ENCODE measurements at regions not wholly inside any gene's neighbourhood (a gene's known extent, or its start where the extent isn't known, plus 50 kb on each side); places are given as distances from the start of the nearest gene placed in this dataset. TPM values are rescaled to one million over a fixed set of nuclear protein-coding genes. Genes with fewer than 3 reads are reported as not detected.

DNA sequence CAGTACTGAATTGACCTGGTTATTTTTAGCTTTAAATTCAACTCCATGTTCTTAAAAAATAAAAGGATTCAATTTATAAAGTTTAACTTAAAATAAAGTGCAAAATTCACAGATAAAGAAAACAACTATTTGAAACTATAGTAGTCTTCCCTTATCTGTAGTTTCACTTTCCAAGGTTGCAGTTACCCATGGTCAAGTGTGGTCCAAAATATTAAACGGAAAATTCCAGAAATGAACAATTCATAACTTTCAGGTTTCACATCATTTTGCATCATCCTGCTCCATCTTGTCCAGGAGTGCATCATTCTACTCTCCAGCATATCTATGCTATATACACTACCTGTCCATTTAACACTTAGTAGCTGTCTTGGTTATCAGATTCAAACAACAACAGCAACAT lies 54.5 kb upstream of the ZNF804A start:
- BruUV-seq (replicated peaks), result no TSS peak
- FAIRE-seq, result no peak

More for the DNA sequence above, 54.5 kb upstream of the ZNF804A start:
- CTCF ChIA-PET, result no interaction called here
- POLR2A ChIA-PET, result no interaction called here
- Histone ChIP-seq H3K27ac (ENCODE audit: insufficient read depth, low read depth, low read length) (no peak overlapping the region), H3K4me2 (ENCODE audit: insufficient read depth, low read length) (no peak overlapping the region), H2AFZ (ENCODE audit: low read depth, low read length) (no peak overlapping the region), H3K4me1 (ENCODE audit: control insufficient read depth, extremely low read depth, insufficient read depth, low read length) (no peaks in the 10 kb centered on the region), H3K4me3 (replicated peaks in 1 of 3; ENCODE audit: insufficient read depth in 1 of 3, low read depth in 1 of 3, low read length in 3 of 3) (no peak overlapping the region), H3K79me2 (ENCODE audit: control insufficient read depth, insufficient read depth, low read length) (no peaks in the 10 kb centered on the region), H3K9me3 (replicated peaks; ENCODE audit: control insufficient read depth, insufficient read depth, low read length) (no peaks in the 10 kb centered on the region), H3K27me3 (ENCODE audit: control insufficient read depth in 2 of 2, insufficient read depth in 2 of 2, low read length in 2 of 2) (no peaks in the 10 kb centered on the region), H4K20me1 (replicated peaks; ENCODE audit: control insufficient read depth, extremely low read depth, insufficient read depth, low read length) (no peaks in the 10 kb centered on the region), H3K36me3 (ENCODE audit: control insufficient read depth in 2 of 2, extremely low read depth in 1 of 2, insufficient read depth in 2 of 2, low read length in 2 of 2) (no peaks in the 10 kb centered on the region), H3K9me1 (replicated peaks; ENCODE audit: control insufficient read depth, extremely low read depth, insufficient read depth, low read length) (no peaks in the 10 kb centered on the region), H3K9ac (replicated peaks; ENCODE audit: extremely low read depth, insufficient read depth, low read length) (no peak overlapping the region)
- intact Hi-C loops (cut with micrococcal nuclease), result no loop called here
- dilution Hi-C loops (cut with MboI; ENCODE audit: extremely low pct_ligation_motif_present, low sequenced_read_pairs), result no loop called here
- TF ChIP-seq EZH2 (IDR thresholded peaks at IDR 0.05; ENCODE audit: borderline replicate concordance, low read depth, low read length, severe bottlenecking) (no peak), FOS (IDR thresholded peaks at IDR 0.05; ENCODE audit: borderline replicate concordance, insufficient read depth, low read length) (no peak), GATA2 (IDR thresholded peaks at IDR 0.05; ENCODE audit: insufficient read depth, insufficient read length, low read depth, low read length) (no peak), JUN (IDR thresholded peaks at IDR 0.05; ENCODE audit: borderline replicate concordance, insufficient read depth, insufficient read length, low read depth) (no peak), POLR2A (IDR thresholded peaks at IDR 0.05; ENCODE audit: low read depth, low read length) (no peak), POLR2AphosphoS5 (IDR thresholded peaks at IDR 0.05; ENCODE audit: insufficient read depth, low read depth, low read length) (no peak), MYC (IDR thresholded peaks at IDR 0.05; ENCODE audit: low read depth, low read length) (no peak)
- TF ChIP-seq, protein P1, sequence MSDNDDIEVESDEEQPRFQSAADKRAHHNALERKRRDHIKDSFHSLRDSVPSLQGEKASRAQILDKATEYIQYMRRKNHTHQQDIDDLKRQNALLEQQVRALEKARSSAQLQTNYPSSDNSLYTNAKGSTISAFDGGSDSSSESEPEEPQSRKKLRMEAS (IDR thresholded peaks at IDR 0.05; ENCODE audit: insufficient read depth, insufficient read length), result no peak
- TF ChIP-seq, protein P2, sequence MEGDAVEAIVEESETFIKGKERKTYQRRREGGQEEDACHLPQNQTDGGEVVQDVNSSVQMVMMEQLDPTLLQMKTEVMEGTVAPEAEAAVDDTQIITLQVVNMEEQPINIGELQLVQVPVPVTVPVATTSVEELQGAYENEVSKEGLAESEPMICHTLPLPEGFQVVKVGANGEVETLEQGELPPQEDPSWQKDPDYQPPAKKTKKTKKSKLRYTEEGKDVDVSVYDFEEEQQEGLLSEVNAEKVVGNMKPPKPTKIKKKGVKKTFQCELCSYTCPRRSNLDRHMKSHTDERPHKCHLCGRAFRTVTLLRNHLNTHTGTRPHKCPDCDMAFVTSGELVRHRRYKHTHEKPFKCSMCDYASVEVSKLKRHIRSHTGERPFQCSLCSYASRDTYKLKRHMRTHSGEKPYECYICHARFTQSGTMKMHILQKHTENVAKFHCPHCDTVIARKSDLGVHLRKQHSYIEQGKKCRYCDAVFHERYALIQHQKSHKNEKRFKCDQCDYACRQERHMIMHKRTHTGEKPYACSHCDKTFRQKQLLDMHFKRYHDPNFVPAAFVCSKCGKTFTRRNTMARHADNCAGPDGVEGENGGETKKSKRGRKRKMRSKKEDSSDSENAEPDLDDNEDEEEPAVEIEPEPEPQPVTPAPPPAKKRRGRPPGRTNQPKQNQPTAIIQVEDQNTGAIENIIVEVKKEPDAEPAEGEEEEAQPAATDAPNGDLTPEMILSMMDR (IDR thresholded peaks at IDR 0.05; ENCODE audit: extremely low read depth in 1 of 2, insufficient read depth in 1 of 2, low read depth in 1 of 2, low read length in 2 of 2), result no peak
- no peak for DNase-seq (ENCODE audit: low read depth, low spot score)

MicroRNAs in the stretch of these regions (microRNA counts, 767-probe panel; counts per million panel counts)
- microRNA hsa-miR-548ae, result 723 counts per million, percentile 96 among the panel's probes with 10 or more counts

Small RNAs in the stretch of these regions (microRNA-seq; reads per million reads assigned to microRNA genes)
- not detected for gene MIR548AE1 (ENCODE audit: borderline number of aligned reads, borderline replicate concordance)

Small RNAs in the stretch of these regions (small RNA-seq; reads per million reads assigned to genes)
- gene MIR548AE1 (ENCODE audit: insufficient read depth, insufficient read length, low read depth, low replicate concordance), result not detected

All from endothelial cell of umbilical vein (primary cell).